ENCODE measurements at regions not wholly inside any gene's neighbourhood (a gene's known extent, or its start where the extent isn't known, plus 50 kb on each side); places are given as distances from the start of the nearest gene placed in this dataset.

DNA sequence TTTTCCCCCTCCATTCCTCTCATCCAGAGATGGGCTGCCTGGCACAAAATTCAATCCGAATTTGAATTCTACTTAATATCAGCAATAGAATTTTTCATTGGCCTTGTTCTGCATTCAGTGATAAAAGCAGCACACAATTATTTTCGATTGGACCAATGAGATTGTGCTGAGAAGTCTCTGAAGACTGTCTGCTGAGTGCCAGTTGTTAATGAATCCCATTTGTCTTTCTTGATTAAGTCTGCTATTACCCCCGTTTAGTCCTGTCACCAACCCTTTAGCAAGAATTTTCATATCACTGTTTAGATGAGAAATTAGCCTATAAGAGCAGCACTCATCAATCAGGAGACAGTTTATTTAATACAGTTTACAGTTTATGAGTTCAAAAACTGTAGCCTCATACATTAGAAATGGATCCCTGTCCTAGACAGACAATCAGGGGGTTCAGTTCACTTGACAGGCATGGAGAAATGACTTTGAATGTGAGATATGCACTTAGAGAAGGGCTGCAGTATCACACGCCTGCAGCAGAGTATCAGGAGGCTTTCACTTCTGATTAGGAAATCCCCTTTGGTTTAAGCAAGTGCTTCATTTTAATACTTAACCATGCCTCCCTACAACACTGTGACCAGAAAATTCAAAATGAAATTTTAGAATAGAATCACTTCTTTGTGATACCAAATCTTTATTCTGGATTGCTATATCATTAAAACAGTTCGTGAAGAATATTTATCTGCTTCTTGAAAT, 304.7 kb upstream of the PTBP2 start:
- Histone ChIP-seq H3K4me2 (replicated peaks; ENCODE audit: extremely low read depth, low read length, poor library complexity, severe bottlenecking) (no peak overlapping the region), H2AFZ (ENCODE audit: insufficient read depth, low read depth, low read length, poor library complexity, severe bottlenecking) (no peak overlapping the region), H3K9me3 (replicated peaks in 1 of 2; ENCODE audit: control insufficient read depth in 1 of 2, insufficient read depth in 1 of 2, low read length in 2 of 2) (peaks cover 0 to 9% of the 10 kb centered on the region in 2 donors), H3K27me3 (ENCODE audit: control insufficient read depth in 2 of 2, insufficient read depth in 2 of 2, low read length in 2 of 2) (no peaks in the 10 kb centered on the region), H3K27ac (ENCODE audit: low read depth in 1 of 2, low read length in 2 of 2) (no peak overlapping the region), H4K20me1 (ENCODE audit: insufficient read depth, low read length) (no peaks in the 10 kb centered on the region), H3K9ac (ENCODE audit: insufficient read depth, low read length, poor library complexity, severe bottlenecking) (no peak overlapping the region), H3K4me1 (ENCODE audit: control insufficient read depth in 1 of 2, insufficient read depth in 2 of 2, low read length in 2 of 2) (no peaks in the 10 kb centered on the region), H3K36me3 (replicated peaks in 1 of 2; ENCODE audit: control insufficient read depth in 1 of 2, insufficient read depth in 2 of 2, low read length in 2 of 2) (no peaks in the 10 kb centered on the region), H3K79me2 (ENCODE audit: insufficient read depth, low read length) (no peaks in the 10 kb centered on the region), H3K4me3 (replicated peaks in 1 of 3; ENCODE audit: low read depth in 2 of 3, low read length in 3 of 3) (no peak overlapping the region)
- Mint-ChIP-seq H3K4me3 (no peak overlapping the region), H3K9me3 (peaks cover 0 to 10% (median 7%) of the 10 kb centered on the region in 7 donors), H3K36me3 (no peaks in the 10 kb centered on the region), H3K27ac (no peak overlapping the region), H3K4me1 (no peaks in the 10 kb centered on the region), H3K27me3 (ENCODE audit: low read depth in 3 of 3) (peaks cover 3 to 5% (median 4%) of the 10 kb centered on the region in 3 donors)
- WGBS (ENCODE audit: insufficient coverage): 80% methylated on average over 1 of the region's 5 CpGs
- TF ChIP-seq CTCF (IDR thresholded peaks at IDR 0.05): no peak
- intact Hi-C loops (cut with micrococcal nuclease): no loop called here
- no peak for DNase-seq

- Mint-ChIP-seq H3K36me3 (no peaks in the 10 kb centered on the region), H3K27me3 (ENCODE audit: low read depth in 3 of 3) (peaks cover 2 to 5% (median 3%) of the 10 kb centered on the region in 3 donors), H3K27ac (no peak overlapping the region), H3K4me3 (no peak overlapping the region), H3K4me1 (no peaks in the 10 kb centered on the region), H3K9me3 (peaks cover 0 to 10% (median 7%) of the 10 kb centered on the region in 7 donors)
- H3K4me2 ChIP-seq (replicated peaks; ENCODE audit: extremely low read depth, low read length, poor library complexity, severe bottlenecking): no peak overlapping the region
- no peak overlapping the region for H2AFZ ChIP-seq (ENCODE audit: insufficient read depth, low read depth, low read length, poor library complexity, severe bottlenecking)
- H3K9me3 ChIP-seq (replicated peaks in 1 of 2; ENCODE audit: control insufficient read depth in 1 of 2, insufficient read depth in 1 of 2, low read length in 2 of 2): peaks cover 0 to 9% of the 10 kb centered on the region in 2 donors
- intact Hi-C loops (cut with micrococcal nuclease): no loop called here
- H3K79me2 ChIP-seq (ENCODE audit: insufficient read depth, low read length): no peaks in the 10 kb centered on the region
- no peak overlapping the region for H3K4me3 ChIP-seq (replicated peaks in 1 of 3; ENCODE audit: low read depth in 2 of 3, low read length in 3 of 3)
- H3K27ac ChIP-seq (ENCODE audit: low read depth in 1 of 2, low read length in 2 of 2): no peak overlapping the region
- WGBS (ENCODE audit: insufficient coverage): no CpG with 5 or more reads among the region's 6 CpGs
- no peak for TF ChIP-seq CTCF (IDR thresholded peaks at IDR 0.05)
- no peaks in the 10 kb centered on the region for H4K20me1 ChIP-seq (ENCODE audit: insufficient read depth, low read length)
- no peaks in the 10 kb centered on the region for H3K27me3 ChIP-seq (ENCODE audit: control insufficient read depth in 2 of 2, insufficient read depth in 2 of 2, low read length in 2 of 2)
- no peaks in the 10 kb centered on the region for H3K4me1 ChIP-seq (ENCODE audit: control insufficient read depth in 1 of 2, insufficient read depth in 2 of 2, low read length in 2 of 2)
- no peaks in the 10 kb centered on the region for H3K36me3 ChIP-seq (replicated peaks in 1 of 2; ENCODE audit: control insufficient read depth in 1 of 2, insufficient read depth in 2 of 2, low read length in 2 of 2)
- no peak overlapping the region for H3K9ac ChIP-seq (ENCODE audit: insufficient read depth, low read length, poor library complexity, severe bottlenecking)
- DNase-seq: no peak
Measured at GRCh38 chr1:96418969-96419368, 302.6 kb upstream of the PTBP2 start.

Measured in CD14-positive monocyte (primary cell).